Left cardiac atrium (tissue), 4 donors: ENCODE measurements at regions not wholly inside any gene's neighbourhood (a gene's known extent, or its start where the extent isn't known, plus 50 kb on each side); places are given as distances from the start of the nearest gene placed in this dataset.
"Not testable (repeated sequence)": the region's sequence is repeated elsewhere in the genome, so short reads cannot be mapped to it uniquely, and the experiment has no call there.

ENCODE experiments used
- ATAC-seq, 2 donors: fragments of 200-7000 bp; cut with Tn5 transposase; one replicate each; pipeline ENCODE4 v1.9.1; 2020; ENCODE audit warnings: mild to moderate bottlenecking in 2 of 2, moderate library complexity in 2 of 2
- DNase-seq: peaks from one replicate; pipeline ENCODE4 v3.0.0-alpha.2; 2020
- intact Hi-C, 2 donors: fragments of 100-400 bp; cut with DNase I; formaldehyde crosslinking; loops; one replicate each; pipeline versions ENCODE4 v1.14.1 to v1.15.1; 2022 to 2023
- donor health status: DM: no; HTN: yes; CAD: no.
- donor health status: DM: no; HTN: yes; CAD: no; lungs with severe emphysema.
- donor health status: DM: yes; HTN: yes; CAD: no.
- donor health status: Dilated cardiomyopathy.

DNA sequence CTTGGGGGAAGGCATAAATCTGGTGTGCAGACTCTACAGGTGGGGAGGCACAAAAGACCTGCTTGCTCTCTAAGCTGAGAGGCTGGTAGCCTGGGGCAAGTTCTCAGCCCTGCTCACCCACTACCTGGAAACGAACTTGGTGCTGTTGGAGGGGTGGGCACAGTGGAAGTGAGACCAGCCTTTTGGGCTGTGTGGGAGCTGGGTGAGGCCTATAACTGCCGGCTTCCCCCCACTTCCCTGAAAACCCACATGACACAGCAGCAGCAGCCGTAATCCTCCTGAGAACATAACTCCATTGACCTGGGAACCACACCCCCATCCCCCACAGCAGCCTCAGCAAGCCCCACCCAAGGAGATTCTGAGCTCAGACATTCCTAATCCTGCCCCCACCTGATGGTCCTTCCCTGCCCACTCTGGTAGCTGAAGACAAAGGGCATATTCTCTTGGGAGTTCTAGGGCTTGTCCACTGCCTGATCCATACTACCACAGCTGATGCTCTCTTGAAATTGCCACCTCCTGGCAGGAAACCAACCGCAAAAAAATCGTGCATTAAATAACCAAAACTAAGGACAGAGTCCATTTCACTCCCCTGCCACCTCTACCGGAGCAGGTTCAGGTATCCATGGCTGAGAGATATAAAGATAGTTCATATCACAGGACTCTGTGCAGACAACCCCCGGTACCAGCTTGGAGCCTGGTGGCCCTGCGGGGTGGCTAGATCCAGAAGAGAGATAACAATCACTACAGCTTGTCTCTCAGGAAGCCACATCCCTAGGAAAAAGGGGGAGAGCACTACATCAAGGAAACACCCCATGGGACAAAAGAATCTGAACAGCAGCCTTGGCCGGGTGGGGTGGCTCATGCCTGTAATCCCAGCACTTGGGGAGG is 178.1 kb downstream of the NDUFA10 start:
- intact Hi-C loops, result no loop called here
- no peak for DNase-seq
- ATAC-seq, result no peak

GRCh38 chr2:239845968-239846367 is 179.2 kb downstream of the NDUFA10 start:
- ATAC-seq (no peak), DNase-seq (no peak)
- intact Hi-C loops, result no loop called here

DNA sequence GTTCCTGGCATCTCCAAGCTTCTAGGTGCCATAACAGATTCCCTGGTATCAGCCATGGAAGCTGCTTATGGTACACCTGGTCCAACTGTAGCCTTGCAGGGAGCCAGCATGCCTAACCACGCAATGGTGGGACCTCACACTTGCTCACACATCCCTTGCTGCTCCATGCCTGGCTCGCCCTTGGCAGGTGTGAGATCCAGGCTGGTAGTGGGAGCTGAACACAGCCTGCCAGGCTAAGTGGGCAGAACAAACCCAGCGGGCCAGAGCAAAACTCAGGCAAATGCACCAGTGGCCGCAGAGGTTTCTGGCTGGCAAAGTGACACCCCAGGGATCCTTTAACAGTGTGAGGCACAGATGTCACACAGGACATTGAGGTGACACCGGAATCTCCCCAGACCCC is 185.8 kb downstream of the NDUFA10 start:
- ATAC-seq (no peak), DNase-seq (no peak)
- intact Hi-C loops, result no loop called here

DNA sequence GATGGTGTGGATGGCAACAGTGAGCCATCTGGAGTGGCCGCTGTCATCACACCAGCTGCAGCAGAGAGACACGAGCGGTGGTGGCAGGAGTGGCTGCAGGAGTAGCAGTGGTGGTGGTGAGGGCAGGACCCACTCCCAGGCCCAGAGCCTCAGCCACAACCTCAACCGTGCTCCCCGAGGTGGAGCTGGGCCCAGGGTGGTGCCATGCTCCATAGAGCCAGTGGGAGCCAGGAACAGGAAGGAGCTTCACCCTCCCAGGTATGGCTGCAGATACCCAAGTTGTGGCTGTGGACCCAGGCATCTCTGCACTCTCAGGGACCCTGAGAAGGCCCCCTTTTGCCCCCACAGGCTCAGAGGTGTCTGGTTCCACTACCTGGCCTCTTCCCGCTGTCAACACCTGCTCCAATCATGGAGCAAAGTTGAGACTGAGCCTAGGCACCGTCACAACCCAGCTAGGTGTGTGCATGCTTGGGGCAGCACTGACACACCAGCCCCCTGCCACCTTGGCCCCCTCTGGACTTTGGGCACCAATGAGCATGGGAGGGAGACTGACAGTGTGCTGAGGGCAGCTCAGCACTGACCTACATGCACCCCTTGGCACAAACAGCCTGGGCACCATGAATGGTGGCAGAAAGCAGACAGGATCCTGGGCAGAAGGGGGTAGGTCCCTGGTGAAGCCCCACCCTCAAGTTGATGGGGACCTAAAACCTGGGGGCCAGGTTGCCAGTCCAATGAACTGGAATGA is 188.9 kb downstream of the NDUFA10 start:
- DNase-seq (no peak), ATAC-seq (no peak)
- intact Hi-C loops, result no loop called here

- no peak for DNase-seq
- intact Hi-C loops, result no loop called here
- no peak for ATAC-seq
Observed at GRCh38 chr2:239835056-239835455, 190.1 kb downstream of the NDUFA10 start.

- no peak for DNase-seq
- intact Hi-C loops, result no loop called here
- ATAC-seq, result no peak
Observed at GRCh38 chr2:239834143-239834542, 191.0 kb downstream of the NDUFA10 start.

DNA sequence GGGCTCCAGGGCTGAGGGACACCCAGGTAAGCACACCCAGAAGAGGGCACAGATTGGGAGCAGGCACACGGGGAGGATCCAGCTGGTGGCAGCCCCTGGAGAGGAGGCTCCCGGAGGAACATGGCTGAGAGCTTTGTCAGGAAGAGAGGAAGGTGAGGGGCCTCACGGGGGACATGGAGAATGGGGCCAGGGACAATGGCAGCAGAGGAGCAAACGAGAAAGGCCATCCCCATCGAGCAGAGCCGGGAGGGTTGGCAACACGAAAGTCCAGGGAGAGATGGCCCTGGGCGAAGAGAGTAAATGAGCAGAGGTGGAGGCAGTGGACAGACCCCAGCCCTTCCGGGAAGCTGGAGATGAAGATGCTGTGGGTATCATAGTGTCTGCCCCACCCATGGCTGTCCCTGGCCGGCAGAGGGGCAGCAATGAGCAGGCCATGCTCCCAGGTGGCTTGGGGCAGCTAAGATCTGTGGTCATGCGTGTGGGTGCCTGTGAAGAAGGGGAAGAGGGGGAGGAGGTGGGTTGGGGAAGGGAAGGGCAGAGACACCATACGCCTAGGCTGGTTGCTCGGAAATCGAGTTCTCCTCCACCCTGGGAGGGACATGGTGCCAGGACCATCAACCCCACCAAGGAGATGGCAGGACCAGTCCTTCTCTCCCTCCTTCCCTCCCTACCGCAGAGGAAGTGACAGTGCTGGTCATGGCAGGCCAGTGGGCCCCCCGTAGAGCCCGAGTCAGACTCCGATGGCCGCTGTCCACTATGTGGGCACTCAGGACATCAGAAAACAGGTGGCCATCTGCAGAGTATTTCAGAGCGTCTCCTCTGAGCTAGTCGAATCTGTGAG is 191.7 kb downstream of the NDUFA10 start:
- intact Hi-C loops, result no loop called here
- ATAC-seq (no peak), DNase-seq (no peak)

GRCh38 chr2:239832490-239833268 is 192.5 kb downstream of the NDUFA10 start:
- ATAC-seq, result no peak
- DNase-seq, result no peak
- intact Hi-C loops, result no loop called here

- DNase-seq, result no peak
- intact Hi-C loops, result no loop called here
- no peak for ATAC-seq
Observed at GRCh38 chr2:239831861-239832489, 193.2 kb downstream of the NDUFA10 start.

GRCh38 chr2:239831001-239831731 is 194.0 kb downstream of the NDUFA10 start:
- peak; percentile 25 to 39 for ATAC-seq
- intact Hi-C loops, result no loop called here
- DNase-seq, result no peak

GRCh38 chr2:239830121-239831000 is 194.8 kb downstream of the NDUFA10 start:
- no peak for ATAC-seq
- intact Hi-C loops, result no loop called here
- DNase-seq, result no peak

DNA sequence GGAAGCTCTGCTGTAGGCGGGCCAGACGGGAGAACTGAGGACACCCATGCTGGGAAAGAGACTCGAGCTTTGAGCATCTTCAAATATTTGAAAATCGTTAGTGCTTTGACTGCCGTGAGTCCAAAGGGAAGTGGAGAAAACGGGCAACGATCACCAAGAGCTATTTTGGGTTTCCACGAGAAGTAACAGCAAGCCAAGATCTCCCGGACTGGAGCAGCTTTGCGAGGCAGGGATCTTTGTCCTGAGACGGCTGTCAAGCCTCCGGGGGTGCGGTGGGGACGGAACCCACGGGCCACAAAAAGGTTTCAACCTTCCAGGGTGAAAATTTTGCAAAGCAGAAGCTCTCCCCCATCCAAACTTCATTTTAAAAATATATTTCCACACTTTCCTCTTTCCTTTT is 195.8 kb downstream of the NDUFA10 start:
- ATAC-seq (no peak), DNase-seq (no peak)
- intact Hi-C loops, result no loop called here

DNA sequence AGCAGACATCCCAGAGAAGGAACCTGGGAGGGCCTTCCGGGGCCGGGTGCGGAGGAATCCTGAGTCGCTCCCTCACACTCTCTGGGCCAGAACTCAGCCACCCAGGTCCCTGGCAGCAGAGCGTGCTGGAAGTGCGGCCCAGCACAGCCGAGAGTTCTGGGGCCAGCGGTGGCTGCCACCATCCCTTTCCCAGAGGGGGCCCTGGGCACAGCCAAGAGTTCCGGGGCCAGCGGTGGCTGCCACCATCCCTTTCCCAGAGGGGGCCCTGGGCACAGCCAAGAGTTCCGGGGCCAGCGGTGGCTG is 196.2 kb downstream of the NDUFA10 start:
- not testable (repeated sequence) for DNase-seq

GRCh38 chr2:239828192-239828972 is 196.8 kb downstream of the NDUFA10 start:
- intact Hi-C loops, result no loop called here
- no peak for DNase-seq
- ATAC-seq, result no peak

More for the DNA sequence above, 196.2 kb downstream of the NDUFA10 start:
- ATAC-seq, intact Hi-C loops: not testable (repeated sequence)

DNA sequence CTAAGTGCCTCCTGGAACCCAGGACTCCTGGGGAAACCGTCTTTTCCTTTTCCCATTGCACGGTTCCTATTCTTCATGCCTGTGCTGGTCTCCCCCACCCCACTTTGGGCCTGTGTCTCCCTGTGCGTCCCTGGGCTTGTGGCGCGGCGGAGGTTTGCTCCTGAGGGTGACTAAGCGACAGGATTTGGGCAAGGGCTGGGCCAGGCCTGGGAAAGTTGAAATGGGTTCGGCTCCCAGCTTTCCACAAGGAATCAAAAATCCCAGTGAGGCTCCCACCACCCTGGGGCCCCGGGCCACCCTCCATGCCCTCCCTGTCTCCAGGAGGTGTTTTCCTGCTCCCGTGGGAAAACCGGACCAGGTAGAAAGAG is 197.6 kb downstream of the NDUFA10 start:
- intact Hi-C loops, result no loop called here
- no peak for ATAC-seq

GRCh38 chr2:239826786-239827522 is 198.2 kb downstream of the NDUFA10 start:
- DNase-seq (no peak), ATAC-seq (no peak)
- intact Hi-C loops, result no loop called here

More for the DNA sequence above, 197.6 kb downstream of the NDUFA10 start:
- DNase-seq, result no peak
